Upper lobe of left lung (tissue), 4 donors: ENCODE measurements at regions not wholly inside any gene's neighbourhood (a gene's known extent, or its start where the extent isn't known, plus 50 kb on each side); places are given as distances from the start of the nearest gene placed in this dataset.

Experiments used
- POLR2A ChIP-seq, 4 donors: fragments of 450-650 bp; IDR thresholded peaks; one replicate each; pipeline ENCODE4 v1.5.1; 2016 to 2017; ENCODE audit warnings: antibody characterized with exemption in 4 of 4, mild to moderate bottlenecking in 2 of 4
- POLR2AphosphoS5 ChIP-seq, 2 donors: sonication (generic); formaldehyde crosslinking; IDR thresholded peaks; one replicate each; pipeline ENCODE4 v1.5.1; 2017; ENCODE audit warnings: antibody characterized with exemption in 2 of 2
- TF ChIP-seq, protein P1 (sequence below), 6 experiments: fragments of 450-650 bp in 4 of 6; fragments of 200-600 bp in 2 of 6; sonication (generic) in 2 of 6; IDR thresholded peaks; one replicate each; pipeline ENCODE4 v1.5.1; 2016 to 2019; ENCODE audit warnings: antibody characterized with exemption in 6 of 6

DNA sequence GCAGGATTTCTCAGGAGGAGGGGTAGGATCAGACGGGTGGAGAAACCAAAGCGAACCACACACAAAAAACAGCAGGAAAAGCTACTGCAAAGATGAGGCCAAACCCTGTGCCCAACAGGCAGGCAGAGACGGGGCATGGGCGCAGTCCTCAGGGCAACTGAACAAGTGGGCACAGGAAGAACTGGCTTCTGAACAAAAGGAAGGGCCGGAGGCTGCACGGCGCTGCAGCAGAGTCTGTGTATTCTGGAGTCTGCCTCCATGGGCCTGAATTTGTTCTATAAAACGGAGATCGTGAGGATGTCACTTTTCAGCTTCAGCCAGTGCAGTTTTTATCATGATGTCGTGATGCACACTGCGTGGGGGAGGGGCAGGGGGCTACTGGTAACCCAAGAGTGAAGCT is 1026.0 kb downstream of the TBC1D22A start:
- TF ChIP-seq, protein P1, sequence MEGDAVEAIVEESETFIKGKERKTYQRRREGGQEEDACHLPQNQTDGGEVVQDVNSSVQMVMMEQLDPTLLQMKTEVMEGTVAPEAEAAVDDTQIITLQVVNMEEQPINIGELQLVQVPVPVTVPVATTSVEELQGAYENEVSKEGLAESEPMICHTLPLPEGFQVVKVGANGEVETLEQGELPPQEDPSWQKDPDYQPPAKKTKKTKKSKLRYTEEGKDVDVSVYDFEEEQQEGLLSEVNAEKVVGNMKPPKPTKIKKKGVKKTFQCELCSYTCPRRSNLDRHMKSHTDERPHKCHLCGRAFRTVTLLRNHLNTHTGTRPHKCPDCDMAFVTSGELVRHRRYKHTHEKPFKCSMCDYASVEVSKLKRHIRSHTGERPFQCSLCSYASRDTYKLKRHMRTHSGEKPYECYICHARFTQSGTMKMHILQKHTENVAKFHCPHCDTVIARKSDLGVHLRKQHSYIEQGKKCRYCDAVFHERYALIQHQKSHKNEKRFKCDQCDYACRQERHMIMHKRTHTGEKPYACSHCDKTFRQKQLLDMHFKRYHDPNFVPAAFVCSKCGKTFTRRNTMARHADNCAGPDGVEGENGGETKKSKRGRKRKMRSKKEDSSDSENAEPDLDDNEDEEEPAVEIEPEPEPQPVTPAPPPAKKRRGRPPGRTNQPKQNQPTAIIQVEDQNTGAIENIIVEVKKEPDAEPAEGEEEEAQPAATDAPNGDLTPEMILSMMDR (IDR thresholded peaks at IDR 0.05): no peak
- TF ChIP-seq POLR2A (IDR thresholded peaks at IDR 0.05) (no peak), POLR2AphosphoS5 (IDR thresholded peaks at IDR 0.05) (no peak)
